Posterior cingulate gyrus (tissue), 11 donors: ENCODE measurements at regions not wholly inside any gene's neighbourhood (a gene's known extent, or its start where the extent isn't known, plus 50 kb on each side); places are given as distances from the start of the nearest gene placed in this dataset.
"Not testable (repeated sequence)": the region's sequence is repeated elsewhere in the genome, so short reads cannot be mapped to it uniquely, and the experiment has no call there.

ENCODE experiments used
- DNase-seq, 10 donors: peaks; one replicate each; pipeline versions ENCODE4 v3.0.0 to v3.0.0-alpha.2; 2020 to 2021; ENCODE audit warnings: mixed read lengths in 3 of 10
- intact Hi-C: fragments of 100-400 bp; cut with DNase I; formaldehyde crosslinking; loops from one replicate; pipeline ENCODE4 v1.15.1; 2023

GRCh38 chr3:125695688-125696087, 100.4 kb upstream of the OSBPL11 start:
- intact Hi-C loops, result no loop called here
- DNase-seq, result no peak

GRCh38 chr3:125697126-125697525, 101.8 kb upstream of the OSBPL11 start:
- DNase-seq, intact Hi-C loops: not testable (repeated sequence)

- intact Hi-C loops, DNase-seq: not testable (repeated sequence)
Observed at GRCh38 chr3:125697979-125698640, 102.8 kb upstream of the OSBPL11 start.

- intact Hi-C loops, result no loop called here
- DNase-seq, result no peak
Observed at GRCh38 chr3:125715651-125716050, 120.4 kb upstream of the OSBPL11 start.

GRCh38 chr3:125732151-125732550, 136.9 kb upstream of the OSBPL11 start:
- DNase-seq, intact Hi-C loops: not testable (repeated sequence)

- intact Hi-C loops, DNase-seq: not testable (repeated sequence)
Observed at GRCh38 chr3:125741991-125742718, 146.9 kb upstream of the OSBPL11 start.

GRCh38 chr3:125742845-125743244, 147.5 kb upstream of the OSBPL11 start:
- intact Hi-C loops, DNase-seq: not testable (repeated sequence)

- intact Hi-C loops, DNase-seq: not testable (repeated sequence)
Observed at GRCh38 chr3:125757050-125757449, 161.8 kb upstream of the OSBPL11 start.

GRCh38 chr3:125758641-125759130, 163.4 kb upstream of the OSBPL11 start:
- intact Hi-C loops, DNase-seq: not testable (repeated sequence)

- DNase-seq, intact Hi-C loops: not testable (repeated sequence)
Observed at GRCh38 chr3:125762601-125763000, 167.3 kb upstream of the OSBPL11 start.

- peak in 9 of 10 donors; percentile 19 to 94 (median 56) for DNase-seq
- intact Hi-C loops, result not testable (repeated sequence)
Observed at GRCh38 chr3:125766285-125766826, 171.1 kb upstream of the OSBPL11 start.

GRCh38 chr3:125766931-125767330, 171.6 kb upstream of the OSBPL11 start:
- intact Hi-C loops, result not testable (repeated sequence)
- DNase-seq, result peak in 1 of 10 donors; percentile 82

GRCh38 chr3:125767641-125768040, 172.3 kb upstream of the OSBPL11 start:
- no peak for DNase-seq
- intact Hi-C loops, result no loop called here

- DNase-seq, intact Hi-C loops: not testable (repeated sequence)
Observed at GRCh38 chr3:125768821-125769220, 173.5 kb upstream of the OSBPL11 start.

- DNase-seq, intact Hi-C loops: not testable (repeated sequence)
Observed at GRCh38 chr3:125771506-125771905, 176.2 kb upstream of the OSBPL11 start.

GRCh38 chr3:125774433-125775034, 179.2 kb upstream of the OSBPL11 start:
- DNase-seq, intact Hi-C loops: not testable (repeated sequence)

- intact Hi-C loops, DNase-seq: not testable (repeated sequence)
Observed at GRCh38 chr3:125775106-125775505, 179.8 kb upstream of the OSBPL11 start.

GRCh38 chr3:125775606-125776294, 180.5 kb upstream of the OSBPL11 start:
- intact Hi-C loops, DNase-seq: not testable (repeated sequence)

GRCh38 chr3:125779276-125779675, 184.0 kb upstream of the OSBPL11 start:
- DNase-seq, intact Hi-C loops: not testable (repeated sequence)

GRCh38 chr3:125779918-125780317, 184.6 kb upstream of the OSBPL11 start:
- intact Hi-C loops, result not testable (repeated sequence)

More at GRCh38 chr3:125779918-125780317, 184.6 kb upstream of the OSBPL11 start:
- DNase-seq, result not testable (repeated sequence)
